GM19240 (cell line): ENCODE measurements at regions not wholly inside any gene's neighbourhood (a gene's known extent, or its start where the extent isn't known, plus 50 kb on each side); places are given as distances from the start of the nearest gene placed in this dataset.

Experiments
- DNase-seq: peaks from one replicate; pipeline ENCODE4 v3.0.0; 2011; ENCODE audit warnings: low spot score; ENCODE audit not compliant: insufficient read length

DNA sequence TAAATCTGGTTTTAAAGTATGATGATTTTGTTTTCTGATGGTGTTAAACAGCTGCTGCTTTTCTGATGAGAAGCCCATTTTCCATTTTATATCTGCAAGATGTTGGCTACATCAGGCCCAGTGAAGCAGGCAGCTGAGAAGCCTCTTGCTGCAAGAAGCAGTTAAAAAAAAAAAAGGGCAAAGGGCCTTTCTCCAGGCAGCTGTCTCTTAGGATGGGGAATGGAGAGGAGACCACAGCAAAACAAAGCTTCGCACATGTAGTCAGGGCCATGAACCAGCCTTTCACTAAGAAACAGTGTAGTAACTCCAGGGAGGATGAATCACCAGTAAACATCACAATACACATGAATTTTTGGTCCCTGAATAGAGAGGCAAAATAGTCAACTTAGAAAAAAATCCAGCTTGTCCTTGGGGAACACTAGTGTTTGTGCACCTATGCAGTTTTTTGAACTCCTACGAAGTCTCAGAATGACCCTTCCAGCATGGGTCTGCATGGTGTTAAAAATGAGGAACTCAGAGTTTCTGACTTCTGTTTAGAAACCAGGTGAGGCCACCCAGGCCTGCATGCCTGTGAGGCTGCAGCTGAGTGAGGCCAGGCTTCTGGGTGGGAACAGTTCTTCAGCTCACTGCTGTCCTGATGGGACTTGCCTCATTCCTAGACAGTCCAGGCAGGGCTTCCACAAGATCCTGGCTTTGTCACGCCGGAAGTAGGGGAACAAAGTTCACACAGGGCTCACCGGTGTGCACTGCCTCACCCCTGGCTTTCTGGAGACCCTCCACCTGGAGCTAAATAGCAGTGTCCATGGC lies 518.7 kb downstream of the MCTP2 start:
- no peak for DNase-seq

DNA sequence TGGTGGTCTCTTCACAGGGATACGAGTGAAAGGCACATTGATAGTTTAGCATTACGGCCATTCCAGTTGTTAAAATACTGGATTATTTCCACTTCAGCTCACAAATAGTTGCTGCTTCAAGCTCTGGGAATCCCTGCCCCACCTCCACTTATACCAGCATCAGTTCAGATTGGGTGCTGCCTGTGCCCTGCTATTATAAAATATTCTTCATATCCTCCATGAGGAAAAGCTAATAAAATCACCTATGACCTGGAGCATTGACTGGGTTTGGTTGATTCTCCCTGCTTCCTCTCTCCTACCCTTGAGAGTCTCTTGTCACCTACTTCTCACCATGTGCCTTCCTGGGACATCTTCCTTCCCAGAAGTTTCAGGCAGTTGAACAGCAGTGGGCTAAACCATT lies 529.0 kb downstream of the MCTP2 start:
- no peak for DNase-seq

DNA sequence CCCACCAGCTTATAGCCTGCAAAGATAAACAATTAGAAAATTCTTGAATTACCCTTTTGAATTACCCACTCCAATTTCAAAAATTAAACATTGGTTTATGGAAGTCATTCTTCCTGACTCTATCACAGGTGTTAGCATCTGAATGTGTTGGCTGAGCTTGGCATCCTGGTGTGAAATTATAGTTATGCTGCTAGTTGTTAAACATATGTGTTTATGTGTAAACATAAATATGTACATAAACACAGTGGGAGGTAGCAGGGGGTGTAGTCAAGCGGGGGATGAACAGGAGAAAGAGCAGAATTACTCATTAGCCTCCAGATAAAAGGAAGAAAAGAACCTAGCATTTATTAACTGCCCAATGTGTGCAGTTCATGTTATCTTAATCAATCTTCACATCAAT lies 530.2 kb downstream of the MCTP2 start:
- DNase-seq = no peak

DNA sequence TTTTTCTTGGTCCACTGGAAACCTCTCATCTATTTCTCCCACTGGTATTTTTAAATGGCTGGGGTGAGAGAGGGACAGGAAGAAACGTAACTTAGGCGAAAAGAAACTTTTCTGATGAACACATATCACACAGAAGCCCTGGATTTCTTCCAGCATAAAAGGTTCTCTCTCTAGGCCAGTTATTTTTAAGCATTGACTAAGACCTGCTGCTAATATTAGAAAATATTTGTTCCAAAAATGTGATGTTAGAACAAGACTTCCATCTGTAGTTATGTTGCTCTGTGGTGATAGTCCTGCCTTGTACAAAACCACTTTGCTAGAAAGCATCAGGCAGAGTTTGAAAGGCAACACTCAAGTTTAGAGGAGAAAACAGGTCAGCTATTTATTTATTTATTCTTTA lies 537.7 kb downstream of the MCTP2 start:
- DNase-seq = no peak

DNA sequence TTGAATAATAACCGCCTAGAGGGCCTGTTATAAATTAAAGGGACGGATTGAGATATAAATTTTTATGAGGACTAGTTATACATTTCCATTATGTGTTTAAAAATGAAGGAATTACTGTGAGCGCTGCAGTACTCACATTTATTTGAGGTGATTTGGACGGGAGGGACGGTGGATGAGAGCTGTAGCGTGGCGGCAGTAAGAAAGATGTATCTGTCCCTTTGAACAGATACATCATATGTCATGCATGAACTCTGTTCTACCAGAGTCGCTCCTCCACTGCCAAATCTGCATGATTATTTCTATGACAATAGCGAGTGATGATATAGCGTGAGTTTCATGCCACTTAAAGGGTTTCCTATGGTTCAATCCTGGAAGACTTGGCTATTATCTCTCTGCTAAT lies 538.8 kb downstream of the MCTP2 start:
- no peak for DNase-seq

DNA sequence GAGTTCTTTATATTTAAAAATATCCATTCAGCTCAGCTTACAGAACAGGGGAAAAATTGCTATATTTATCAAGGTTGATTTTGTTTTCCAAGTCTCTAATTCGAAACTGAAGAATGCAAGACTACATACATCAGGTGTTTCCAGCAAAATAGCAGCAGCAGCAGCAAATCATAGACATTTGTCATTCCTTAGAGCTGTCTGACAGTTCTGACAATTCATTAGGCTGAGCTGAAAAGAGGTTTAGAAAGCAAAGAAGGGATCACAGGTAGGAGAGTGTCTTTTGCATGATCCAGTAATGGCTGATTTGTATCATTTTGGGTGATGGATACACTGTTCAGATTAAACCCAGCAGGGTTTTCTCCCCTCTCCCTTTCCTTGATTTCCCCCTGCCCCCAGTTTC lies 545.7 kb downstream of the MCTP2 start:
- no peak for DNase-seq

DNA sequence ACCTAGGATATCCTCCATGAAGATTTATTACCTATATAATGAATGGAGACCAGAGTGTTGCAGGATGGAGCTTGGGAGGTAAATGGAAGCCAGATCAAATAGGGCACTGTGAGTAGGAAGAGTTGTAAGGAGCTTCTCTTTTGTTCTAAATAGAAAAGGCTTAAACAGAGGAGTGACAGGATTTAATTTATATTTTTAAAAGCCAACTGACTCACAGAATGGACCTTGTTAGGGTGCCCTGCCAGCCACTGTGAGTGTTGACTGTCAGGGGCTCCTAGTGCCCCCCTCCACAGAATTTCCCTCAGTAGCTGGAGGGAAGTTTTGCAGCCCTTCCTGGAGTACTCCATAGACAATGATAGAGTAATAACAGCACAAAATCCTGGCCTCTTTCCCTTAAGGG lies 547.5 kb downstream of the MCTP2 start:
- no peak for DNase-seq

DNA sequence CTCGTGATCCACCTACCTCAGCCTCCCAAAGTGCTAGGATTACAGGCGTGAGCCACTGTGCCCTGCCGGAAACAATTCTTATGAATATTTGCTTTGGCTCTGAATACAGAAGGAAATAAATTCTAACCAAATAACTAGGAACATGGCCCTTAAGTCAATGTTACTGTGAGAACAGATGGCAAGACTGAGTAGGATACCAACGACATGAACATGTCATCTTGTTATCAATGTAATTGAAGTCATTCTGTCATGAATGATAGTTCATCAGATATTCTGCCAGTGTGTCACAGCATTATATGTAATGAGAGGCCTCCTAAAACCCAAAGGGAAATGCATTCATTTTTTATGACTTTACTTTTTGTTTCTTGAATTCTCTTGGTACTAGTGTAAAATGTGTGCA lies 548.8 kb downstream of the MCTP2 start:
- DNase-seq = no peak

DNA sequence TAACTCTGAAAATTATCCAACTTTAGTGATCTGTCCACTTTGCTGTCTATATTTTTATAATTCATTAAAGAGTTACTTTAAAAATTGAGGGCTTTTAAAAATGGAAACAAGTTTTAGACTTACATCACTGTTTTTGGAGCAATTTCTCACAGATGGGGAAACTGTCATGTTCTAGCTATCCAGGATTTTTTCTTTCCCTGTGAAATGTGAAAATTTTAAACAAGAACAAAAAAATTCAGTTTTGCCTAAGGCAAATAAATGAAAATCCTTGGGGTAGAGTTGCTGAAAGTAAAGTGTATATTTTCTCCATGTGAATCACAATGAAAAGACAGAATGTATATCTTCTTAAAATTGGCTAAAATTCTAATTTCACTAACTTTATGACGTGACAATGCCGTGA lies 553.7 kb downstream of the MCTP2 start:
- no peak for DNase-seq

DNA sequence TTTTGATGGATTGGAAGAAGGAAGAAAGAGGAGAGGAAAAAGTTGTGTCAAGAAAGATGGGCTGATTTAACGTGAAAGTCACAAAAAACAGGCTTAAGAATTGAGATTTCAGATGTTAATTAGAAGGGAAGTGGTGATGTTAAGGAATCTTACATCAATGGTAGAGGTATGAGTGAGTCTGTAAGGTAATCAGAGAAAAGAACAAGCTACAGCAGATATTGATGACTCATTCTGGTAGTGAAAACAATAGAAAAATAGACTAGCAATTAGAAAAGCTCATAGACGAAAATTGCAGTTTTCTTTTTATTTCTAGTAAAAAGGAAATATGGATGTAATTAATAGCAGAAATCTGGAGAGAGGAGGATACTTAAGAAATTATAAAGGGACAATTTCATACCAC lies 559.6 kb downstream of the MCTP2 start:
- no peak for DNase-seq

DNA sequence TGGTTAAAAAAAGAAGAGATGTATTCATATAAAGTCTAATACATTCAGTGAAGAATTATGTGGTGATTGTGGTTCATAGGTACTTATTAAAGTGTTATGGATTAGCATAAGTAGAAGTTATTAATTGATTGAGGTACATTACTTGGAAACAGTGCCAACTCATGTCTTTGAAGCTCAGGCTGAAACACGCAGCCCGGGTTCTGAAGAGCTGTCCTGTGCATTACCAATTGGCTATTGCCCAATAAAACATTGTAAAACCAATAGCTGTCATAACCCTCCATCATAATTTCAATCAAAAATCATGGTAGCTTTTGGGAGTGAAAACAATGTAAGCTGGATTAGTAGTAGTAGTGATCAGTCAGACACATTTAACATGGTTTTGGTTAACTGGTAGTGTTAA lies 560.1 kb downstream of the MCTP2 start:
- DNase-seq = no peak

DNA sequence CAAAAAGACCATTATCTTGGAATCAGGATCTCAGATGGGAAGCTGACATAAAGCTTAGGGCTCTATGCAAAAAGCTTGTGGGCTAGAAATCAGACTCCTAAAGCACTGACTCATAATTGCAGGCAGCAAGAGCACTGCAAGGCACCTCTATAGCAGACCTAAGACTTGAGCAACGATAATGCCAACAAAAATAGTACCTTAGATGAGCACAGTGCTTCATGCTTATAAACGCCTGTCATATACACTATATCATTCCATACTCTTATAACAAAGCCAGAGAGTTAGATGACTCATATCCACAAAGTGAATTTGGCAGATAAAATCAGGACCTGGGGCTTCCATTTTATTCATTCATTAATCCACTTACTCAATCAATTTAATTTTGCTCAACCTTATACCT lies 560.8 kb downstream of the MCTP2 start:
- no peak for DNase-seq

DNA sequence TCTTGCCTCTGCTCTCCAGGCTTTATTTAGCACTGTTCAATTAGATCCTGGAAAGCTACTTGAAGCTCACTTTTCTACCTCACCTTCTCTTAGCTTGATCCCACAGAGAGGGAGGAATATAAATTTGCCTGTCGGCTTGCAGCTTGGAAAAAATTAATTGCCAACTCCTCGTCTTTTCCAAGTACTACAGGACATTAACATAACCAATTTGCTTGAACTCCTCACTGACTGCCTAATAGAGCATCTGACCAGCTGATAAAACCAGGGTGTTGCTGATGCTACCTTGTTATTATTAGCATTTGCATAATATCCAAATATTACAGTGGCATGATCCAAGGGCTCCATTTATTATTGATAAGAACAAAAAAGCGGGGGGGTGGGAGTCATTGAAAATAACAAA lies 561.8 kb downstream of the MCTP2 start:
- DNase-seq = no peak

DNA sequence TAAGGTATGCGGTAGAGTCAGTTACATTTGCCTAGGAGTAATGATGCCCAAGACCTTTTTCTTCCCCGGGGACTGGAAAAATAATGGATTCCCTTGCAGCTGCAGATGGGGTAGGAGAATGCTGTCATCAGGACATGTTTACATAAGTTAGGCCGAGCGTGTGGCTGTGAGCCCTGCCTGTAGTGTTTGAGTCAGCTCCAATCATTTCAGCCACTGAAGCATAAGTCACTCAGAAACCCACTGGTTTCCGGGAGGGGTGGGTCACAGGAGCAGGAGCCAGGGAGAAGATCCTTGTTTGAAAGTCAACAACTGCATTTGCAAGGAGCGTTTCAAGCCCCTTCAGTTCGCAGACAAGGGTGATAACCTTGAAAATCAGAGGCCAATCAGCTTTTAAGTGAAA lies 562.3 kb downstream of the MCTP2 start:
- DNase-seq = no peak

DNA sequence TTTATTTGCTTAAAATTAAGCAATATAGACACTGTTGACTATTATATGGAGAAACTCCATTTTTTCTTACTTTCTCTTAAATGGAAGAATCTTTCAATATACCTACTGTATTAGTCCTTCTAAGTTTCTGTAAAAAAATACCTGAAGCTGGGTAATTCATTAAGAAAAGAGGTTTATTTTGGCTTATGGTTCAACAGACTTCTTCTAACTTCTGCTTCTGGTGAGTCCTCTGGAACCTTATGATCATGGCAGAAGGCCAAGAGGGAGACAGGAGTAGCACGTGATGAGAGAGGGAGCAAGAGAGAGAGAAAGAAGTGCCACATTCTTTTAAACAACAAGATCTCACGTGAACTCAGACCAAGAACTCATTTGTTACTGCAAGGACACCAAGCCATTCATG lies 573.3 kb downstream of the MCTP2 start:
- DNase-seq = no peak

DNA sequence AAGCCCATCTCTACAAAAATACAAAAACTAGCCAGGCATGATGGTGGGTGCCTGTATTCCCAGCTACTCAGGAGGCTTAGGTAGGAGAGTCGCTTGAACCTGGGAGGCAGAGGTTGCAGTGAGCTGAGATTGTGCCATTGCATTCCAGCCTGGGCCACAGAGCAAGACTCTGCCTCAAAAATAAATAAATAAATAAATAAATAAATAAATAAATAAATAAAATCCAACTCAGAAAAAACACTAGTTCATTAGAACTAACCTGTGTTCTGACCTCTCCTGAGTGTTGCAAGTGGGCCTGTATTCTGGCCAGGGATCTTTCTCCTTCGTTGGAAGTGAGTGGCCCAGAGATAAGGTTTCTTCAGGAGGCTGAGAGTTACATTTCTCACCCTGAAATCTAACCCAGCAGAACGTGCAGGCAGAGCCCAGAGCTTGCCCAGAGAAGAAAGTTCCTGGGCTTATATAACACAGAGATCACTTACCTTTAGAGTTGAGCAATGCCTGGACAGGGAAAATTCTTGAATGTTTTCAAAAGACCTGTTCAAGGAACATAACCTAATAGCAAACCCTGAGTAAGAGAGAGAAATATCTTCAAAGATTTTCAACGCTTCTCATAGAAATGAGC lies 583.9 kb downstream of the MCTP2 start:
- no peak for DNase-seq

DNA sequence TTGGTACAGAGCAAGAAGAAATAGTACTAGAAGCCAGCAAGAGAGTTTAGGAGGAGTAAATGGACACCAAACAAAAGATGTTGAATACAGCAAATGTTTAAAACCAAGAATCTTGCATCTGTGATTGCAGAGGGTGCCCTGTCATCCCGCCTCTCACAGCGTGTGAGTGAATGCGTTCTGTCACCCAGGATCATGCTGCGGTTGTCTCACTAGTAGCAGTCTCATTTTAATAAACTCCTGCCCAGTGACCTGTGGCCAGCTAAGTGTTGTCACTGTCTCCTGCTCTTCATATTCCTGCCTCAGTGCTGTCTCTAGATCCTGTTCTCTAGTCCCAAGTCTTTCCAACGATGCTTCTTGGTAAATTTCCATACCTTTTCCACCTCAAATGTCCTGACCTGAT lies 584.6 kb downstream of the MCTP2 start:
- DNase-seq = no peak

DNA sequence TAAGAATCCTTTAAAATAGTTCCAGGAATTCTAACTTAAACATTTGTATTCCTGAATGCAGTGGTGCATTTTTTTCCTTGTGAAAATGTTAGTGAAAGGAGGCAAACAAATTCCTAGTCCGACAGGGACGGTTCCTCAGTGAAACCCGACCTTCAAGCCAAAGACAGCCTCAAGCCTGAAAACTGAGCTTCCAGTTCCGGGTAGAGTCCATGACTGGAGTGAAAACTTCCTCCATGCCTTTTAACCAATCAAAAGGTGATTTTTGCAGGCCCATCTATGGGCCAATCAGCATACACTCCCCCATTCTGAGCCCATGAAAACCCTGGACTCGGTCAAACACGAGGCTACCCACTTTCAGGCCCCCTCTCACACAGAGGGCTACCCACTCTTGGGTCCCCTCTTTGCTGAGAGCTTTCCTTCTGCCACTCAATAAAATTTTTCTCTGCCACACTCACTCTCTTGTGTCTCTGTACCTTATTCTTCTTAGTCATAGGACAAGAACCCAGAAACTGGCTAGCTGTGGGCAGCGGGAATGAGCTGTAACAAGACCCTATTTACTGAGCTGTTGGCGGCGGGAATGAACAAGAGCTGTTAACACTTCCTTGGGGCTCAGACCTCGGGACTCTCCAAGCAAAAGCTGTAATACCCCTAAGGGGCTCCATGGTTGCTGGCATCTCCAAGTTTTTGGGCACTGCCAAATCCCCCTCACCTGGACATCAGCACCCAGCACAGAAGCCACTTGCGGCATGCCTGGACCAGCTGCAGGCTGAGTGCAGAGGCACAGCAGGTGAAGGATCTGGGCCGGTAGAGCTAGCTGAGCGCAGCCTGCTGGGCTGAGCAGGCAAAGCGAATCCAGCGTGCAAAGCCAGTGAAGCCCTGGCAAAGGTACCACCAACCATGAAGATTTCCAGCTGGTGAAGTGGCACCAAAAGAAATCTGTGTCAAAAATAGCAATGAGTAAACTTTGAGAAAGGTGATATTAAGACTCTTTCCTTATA lies 598.8 kb downstream of the MCTP2 start:
- no peak for DNase-seq

DNA sequence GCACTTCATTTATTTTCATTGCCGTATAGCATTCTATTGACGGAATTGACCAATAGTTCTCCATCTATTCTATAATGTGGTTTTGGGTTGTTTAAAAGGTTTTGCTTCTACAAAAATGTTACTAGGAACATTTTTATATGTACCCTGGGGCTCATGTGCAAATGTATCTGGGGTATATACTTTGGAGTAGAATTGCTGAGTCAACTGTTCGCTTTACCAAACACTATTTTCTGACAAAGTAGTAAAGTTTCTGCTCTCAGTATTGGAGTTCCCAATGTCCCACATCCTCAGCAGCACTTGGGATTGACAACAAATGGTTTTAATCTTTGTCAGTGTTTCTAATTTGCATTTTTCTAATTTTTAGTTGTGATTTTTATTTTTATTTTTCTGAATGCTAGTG lies 602.6 kb downstream of the MCTP2 start:
- DNase-seq = no peak

DNA sequence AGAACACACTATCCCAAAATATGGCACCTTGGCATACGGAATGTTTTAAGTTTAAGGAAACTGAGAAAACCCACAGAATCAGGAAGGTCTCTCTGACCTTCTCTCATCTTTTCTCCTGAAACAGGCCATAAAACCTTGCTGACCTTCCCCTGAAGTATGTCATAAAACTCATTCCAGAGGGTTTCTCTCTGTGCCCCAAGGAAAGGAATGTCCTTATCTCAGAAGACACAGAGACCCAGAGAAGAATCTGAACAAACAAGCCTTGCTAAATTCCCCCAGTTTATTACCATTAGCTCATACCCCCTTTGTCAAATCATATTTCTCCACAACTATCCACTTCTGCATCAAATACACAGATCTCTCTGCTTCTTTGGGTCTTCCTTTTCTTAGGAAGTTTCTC lies 603.1 kb downstream of the MCTP2 start:
- DNase-seq = no peak

DNA sequence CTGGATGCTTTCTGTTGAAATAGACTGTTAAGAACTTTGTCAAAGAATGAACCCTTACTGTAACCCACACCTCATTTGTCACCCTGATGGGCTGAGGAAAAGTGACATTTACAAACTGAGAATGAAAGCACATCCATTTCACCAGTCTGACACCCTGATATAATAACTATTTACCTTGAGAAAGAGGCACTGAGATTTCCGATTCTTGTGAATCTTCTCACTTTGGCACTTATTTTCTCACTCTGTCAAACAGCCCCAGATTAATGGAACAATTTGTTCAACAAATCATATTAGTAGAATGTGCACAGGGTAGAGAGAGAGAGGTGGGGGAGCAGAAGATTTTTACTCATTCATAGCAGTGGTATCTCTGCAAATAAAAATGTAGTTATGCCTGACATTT lies 606.9 kb downstream of the MCTP2 start:
- no peak for DNase-seq
